ENCODE measurements at regions not wholly inside any gene's neighbourhood (a gene's known extent, or its start where the extent isn't known, plus 50 kb on each side); places are given as distances from the start of the nearest gene placed in this dataset.

DNA sequence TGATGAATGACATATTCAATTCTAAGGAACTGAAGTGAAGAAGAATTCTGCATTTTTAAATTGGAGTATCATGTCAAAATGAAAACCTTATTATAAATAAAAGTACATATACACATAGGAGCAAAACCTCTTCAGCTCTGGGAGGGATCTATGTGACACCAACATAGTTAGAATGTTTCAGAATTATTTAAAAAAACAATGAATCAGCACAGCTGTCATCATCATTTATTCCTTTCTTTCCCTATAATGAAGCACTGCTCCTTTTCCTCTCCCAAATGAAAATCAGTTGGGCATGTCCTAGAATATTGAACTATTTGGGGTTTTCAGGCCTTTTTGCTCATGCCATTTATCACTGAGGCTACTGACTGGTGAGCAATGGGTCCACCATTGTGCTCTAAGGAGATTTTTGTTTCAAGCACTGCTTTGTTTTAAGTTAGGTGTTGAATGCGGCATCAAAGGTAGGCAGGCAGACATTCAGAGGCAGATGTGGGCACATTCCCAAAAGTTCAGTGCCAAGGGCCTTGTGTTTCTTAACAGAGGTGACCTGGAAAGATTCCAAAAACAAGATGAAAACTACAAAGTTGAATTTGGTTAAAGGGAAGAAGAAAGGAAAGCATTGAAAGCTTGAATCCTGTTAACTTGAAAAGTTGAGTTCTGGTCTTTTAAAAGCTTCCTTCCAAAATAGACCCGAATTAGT, 126.4 kb upstream of the ADAMTSL1 start:
- Mint-ChIP-seq H3K27ac (no peak overlapping the region), H3K4me3 (no peak overlapping the region), H3K27me3 (ENCODE audit: low read depth) (no peaks in the 10 kb centered on the region), H3K9me3 (no peaks in the 10 kb centered on the region), H3K4me1 (peaks cover 7% of the 10 kb centered on the region), H3K36me3 (no peaks in the 10 kb centered on the region)
- POLR2A ChIA-PET = interaction anchor here (0.5 kb wide), 1 partner anchor 93 kb away, joined by 3 read pairs; no protein-coding TSS in a partner anchor
- CTCF ChIA-PET = no interaction called here
- TF ChIP-seq, protein P1, sequence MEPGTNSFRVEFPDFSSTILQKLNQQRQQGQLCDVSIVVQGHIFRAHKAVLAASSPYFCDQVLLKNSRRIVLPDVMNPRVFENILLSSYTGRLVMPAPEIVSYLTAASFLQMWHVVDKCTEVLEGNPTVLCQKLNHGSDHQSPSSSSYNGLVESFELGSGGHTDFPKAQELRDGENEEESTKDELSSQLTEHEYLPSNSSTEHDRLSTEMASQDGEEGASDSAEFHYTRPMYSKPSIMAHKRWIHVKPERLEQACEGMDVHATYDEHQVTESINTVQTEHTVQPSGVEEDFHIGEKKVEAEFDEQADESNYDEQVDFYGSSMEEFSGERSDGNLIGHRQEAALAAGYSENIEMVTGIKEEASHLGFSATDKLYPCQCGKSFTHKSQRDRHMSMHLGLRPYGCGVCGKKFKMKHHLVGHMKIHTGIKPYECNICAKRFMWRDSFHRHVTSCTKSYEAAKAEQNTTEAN (CRISPR knock-in tag; IDR thresholded peaks at IDR 0.05) = no peak
- TF ChIP-seq CBFB (CRISPR knock-in tag; IDR thresholded peaks at IDR 0.05; ENCODE audit: low read depth) (no peak), MYBL2 (CRISPR knock-in tag; IDR thresholded peaks at IDR 0.05) (no peak), NFATC4 (CRISPR knock-in tag; IDR thresholded peaks at IDR 0.05) (no peak)
- TF ChIP-seq, protein P2, sequence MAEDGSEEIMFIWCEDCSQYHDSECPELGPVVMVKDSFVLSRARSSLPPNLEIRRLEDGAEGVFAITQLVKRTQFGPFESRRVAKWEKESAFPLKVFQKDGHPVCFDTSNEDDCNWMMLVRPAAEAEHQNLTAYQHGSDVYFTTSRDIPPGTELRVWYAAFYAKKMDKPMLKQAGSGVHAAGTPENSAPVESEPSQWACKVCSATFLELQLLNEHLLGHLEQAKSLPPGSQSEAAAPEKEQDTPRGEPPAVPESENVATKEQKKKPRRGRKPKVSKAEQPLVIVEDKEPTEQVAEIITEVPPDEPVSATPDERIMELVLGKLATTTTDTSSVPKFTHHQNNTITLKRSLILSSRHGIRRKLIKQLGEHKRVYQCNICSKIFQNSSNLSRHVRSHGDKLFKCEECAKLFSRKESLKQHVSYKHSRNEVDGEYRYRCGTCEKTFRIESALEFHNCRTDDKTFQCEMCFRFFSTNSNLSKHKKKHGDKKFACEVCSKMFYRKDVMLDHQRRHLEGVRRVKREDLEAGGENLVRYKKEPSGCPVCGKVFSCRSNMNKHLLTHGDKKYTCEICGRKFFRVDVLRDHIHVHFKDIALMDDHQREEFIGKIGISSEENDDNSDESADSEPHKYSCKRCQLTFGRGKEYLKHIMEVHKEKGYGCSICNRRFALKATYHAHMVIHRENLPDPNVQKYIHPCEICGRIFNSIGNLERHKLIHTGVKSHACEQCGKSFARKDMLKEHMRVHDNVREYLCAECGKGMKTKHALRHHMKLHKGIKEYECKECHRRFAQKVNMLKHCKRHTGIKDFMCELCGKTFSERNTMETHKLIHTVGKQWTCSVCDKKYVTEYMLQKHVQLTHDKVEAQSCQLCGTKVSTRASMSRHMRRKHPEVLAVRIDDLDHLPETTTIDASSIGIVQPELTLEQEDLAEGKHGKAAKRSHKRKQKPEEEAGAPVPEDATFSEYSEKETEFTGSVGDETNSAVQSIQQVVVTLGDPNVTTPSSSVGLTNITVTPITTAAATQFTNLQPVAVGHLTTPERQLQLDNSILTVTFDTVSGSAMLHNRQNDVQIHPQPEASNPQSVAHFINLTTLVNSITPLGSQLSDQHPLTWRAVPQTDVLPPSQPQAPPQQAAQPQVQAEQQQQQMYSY (CRISPR knock-in tag; IDR thresholded peaks at IDR 0.05) = no peak
- DNase-seq (ENCODE audit: low spot score) (no peak), ATAC-seq (no peak)

DNA sequence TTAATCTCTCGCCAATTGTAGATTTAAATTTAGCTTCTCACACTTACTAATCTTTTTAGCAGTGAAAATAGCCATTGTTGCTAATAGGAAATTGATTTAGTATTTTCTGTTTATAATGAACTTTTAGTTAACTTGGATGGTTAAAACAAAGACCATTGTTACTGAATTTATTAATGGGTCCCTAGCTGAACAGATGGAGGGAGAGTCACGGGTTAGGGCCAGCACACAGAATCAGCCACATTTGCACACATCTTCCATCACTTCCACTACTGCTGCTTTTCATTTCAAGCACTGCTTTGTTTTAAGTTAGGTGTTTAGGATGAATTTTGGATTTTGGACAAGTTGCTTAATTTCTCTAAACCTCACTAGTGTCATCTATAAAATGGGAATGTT, 125.9 kb upstream of the ADAMTSL1 start:
- CTCF ChIA-PET = no interaction called here
- Mint-ChIP-seq H3K27me3 (ENCODE audit: low read depth) (no peaks in the 10 kb centered on the region), H3K9me3 (no peaks in the 10 kb centered on the region), H3K36me3 (no peaks in the 10 kb centered on the region), H3K4me3 (no peak overlapping the region), H3K27ac (no peak overlapping the region), H3K4me1 (peaks cover 7% of the 10 kb centered on the region)
- TF ChIP-seq CREB1 (CRISPR knock-in tag; IDR thresholded peaks at IDR 0.05) = no peak
- POLR2A ChIA-PET = no interaction called here
- DNase-seq (ENCODE audit: low spot score) (no peak), ATAC-seq (no peak)

DNA sequence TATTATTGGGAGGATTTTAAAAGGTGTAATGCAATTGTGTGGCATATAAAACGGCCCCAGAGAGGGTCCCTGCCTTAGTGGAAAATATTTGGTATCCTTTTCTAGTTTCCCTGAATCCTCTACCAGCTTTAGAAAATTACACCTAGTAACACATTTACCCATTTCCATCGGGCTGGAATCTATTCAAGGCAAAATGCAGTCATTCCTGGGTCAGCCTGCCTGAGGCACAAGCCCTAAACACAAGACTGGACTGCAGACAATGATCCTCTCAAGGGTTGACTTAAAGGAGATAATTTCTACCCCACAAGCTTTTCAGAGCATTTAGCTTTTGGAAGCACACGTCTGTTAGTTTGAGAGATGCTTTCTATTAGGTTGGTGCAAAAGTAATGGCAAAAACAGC, 124.4 kb upstream of the ADAMTSL1 start:
- no peaks in the 10 kb centered on the region for H3K27me3 Mint-ChIP-seq (ENCODE audit: low read depth)
- no peaks in the 10 kb centered on the region for H3K9me3 Mint-ChIP-seq
- POLR2A ChIA-PET = no interaction called here
- H3K4me1 Mint-ChIP-seq = peaks cover 7% of the 10 kb centered on the region
- H3K4me3 Mint-ChIP-seq = no peak overlapping the region
- ATAC-seq (no peak), DNase-seq (ENCODE audit: low spot score) (no peak)
- H3K27ac Mint-ChIP-seq = no peak overlapping the region
- no peaks in the 10 kb centered on the region for H3K36me3 Mint-ChIP-seq
- CTCF ChIA-PET = interaction anchor here (0.6 kb wide), 1 partner anchor 498 kb away, joined by 5 read pairs; no protein-coding TSS in a partner anchor
- TF ChIP-seq FOXK1 (CRISPR knock-in tag; IDR thresholded peaks at IDR 0.05) (no peak), ESRRA (CRISPR knock-in tag; IDR thresholded peaks at IDR 0.05; ENCODE audit: borderline replicate concordance) (no peak), NR1H2 (CRISPR knock-in tag; IDR thresholded peaks at IDR 0.05) (no peak), KAT7 (CRISPR knock-in tag; IDR thresholded peaks at IDR 0.05; ENCODE audit: borderline replicate concordance) (no peak), ZNF138 (CRISPR knock-in tag; conservative IDR thresholded peaks at IDR 0.05) (no peak), TCF7 (CRISPR knock-in tag; IDR thresholded peaks at IDR 0.05; ENCODE audit: low read depth) (no peak), HMGA2 (CRISPR knock-in tag; IDR thresholded peaks at IDR 0.05) (no peak), NR2C2 (CRISPR knock-in tag; IDR thresholded peaks at IDR 0.05) (no peak), NFATC4 (CRISPR knock-in tag; IDR thresholded peaks at IDR 0.05) (no peak), ZNF219 (CRISPR knock-in tag; IDR thresholded peaks at IDR 0.05; ENCODE audit: borderline replicate concordance) (no peak), SP1 (CRISPR knock-in tag; conservative IDR thresholded peaks at IDR 0.05) (no peak)
- TF ChIP-seq, protein P3, sequence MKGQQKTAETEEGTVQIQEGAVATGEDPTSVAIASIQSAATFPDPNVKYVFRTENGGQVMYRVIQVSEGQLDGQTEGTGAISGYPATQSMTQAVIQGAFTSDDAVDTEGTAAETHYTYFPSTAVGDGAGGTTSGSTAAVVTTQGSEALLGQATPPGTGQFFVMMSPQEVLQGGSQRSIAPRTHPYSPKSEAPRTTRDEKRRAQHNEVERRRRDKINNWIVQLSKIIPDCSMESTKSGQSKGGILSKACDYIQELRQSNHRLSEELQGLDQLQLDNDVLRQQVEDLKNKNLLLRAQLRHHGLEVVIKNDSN (CRISPR knock-in tag; IDR thresholded peaks at IDR 0.05) = no peak
- TF ChIP-seq, protein P4, sequence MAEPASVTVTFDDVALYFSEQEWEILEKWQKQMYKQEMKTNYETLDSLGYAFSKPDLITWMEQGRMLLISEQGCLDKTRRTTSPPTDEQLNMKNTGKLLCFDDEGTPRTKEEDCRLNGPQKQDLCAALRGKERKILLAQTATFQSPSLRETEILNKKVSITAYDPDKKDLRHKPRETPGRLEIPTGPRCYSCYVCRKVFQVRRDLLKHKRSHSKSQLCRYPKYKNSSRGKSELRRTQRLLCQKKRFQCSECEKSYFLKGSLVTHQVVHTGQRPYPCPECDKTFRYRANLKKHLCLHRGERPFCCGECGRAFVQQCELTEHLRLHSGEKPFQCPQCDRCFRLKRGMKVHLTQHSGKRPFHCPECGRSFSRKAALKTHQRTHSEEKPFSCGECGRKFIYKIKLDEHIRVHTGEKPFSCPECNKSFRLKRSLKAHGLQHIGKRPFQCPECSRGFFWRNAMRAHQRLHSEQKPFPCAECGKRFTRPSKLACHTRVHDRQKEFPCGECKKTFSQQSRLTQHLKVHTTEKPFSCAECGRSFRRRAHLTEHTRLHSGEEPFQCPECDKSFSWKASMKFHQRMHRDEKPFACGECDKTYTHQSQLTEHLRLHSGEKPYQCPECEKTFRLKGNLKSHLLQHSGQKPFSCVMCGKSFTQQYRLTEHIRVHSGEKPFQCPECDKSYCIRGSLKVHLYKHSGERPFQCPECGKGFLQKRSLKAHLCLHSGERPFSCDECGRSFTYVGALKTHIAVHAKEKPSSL (CRISPR knock-in tag; conservative IDR thresholded peaks at IDR 0.05) = no peak
- TF ChIP-seq, protein P5, sequence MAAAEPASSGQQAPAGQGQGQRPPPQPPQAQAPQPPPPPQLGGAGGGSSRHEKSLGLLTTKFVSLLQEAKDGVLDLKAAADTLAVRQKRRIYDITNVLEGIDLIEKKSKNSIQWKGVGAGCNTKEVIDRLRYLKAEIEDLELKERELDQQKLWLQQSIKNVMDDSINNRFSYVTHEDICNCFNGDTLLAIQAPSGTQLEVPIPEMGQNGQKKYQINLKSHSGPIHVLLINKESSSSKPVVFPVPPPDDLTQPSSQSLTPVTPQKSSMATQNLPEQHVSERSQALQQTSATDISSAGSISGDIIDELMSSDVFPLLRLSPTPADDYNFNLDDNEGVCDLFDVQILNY (CRISPR knock-in tag; IDR thresholded peaks at IDR 0.05) = no peak
- TF ChIP-seq, protein P6, sequence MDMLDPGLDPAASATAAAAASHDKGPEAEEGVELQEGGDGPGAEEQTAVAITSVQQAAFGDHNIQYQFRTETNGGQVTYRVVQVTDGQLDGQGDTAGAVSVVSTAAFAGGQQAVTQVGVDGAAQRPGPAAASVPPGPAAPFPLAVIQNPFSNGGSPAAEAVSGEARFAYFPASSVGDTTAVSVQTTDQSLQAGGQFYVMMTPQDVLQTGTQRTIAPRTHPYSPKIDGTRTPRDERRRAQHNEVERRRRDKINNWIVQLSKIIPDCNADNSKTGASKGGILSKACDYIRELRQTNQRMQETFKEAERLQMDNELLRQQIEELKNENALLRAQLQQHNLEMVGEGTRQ (CRISPR knock-in tag; IDR thresholded peaks at IDR 0.05) = no peak
- TF ChIP-seq, protein P7, sequence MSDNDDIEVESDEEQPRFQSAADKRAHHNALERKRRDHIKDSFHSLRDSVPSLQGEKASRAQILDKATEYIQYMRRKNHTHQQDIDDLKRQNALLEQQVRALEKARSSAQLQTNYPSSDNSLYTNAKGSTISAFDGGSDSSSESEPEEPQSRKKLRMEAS (CRISPR knock-in tag; IDR thresholded peaks at IDR 0.05) = no peak
- TF ChIP-seq, protein P8, sequence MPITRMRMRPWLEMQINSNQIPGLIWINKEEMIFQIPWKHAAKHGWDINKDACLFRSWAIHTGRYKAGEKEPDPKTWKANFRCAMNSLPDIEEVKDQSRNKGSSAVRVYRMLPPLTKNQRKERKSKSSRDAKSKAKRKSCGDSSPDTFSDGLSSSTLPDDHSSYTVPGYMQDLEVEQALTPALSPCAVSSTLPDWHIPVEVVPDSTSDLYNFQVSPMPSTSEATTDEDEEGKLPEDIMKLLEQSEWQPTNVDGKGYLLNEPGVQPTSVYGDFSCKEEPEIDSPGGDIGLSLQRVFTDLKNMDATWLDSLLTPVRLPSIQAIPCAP (CRISPR knock-in tag; IDR thresholded peaks at IDR 0.05) = no peak

Measured in WTC11 (cell line).